ENCODE measurements at regions not wholly inside any gene's neighbourhood (a gene's known extent, or its start where the extent isn't known, plus 50 kb on each side); places are given as distances from the start of the nearest gene placed in this dataset.
"Not testable (repeated sequence)": the region's sequence is repeated elsewhere in the genome, so short reads cannot be mapped to it uniquely, and the experiment has no call there.

GRCh38 chr16:51236583-51236982 lies 85.5 kb upstream of the SALL1 start:
- Histone ChIP-seq H3K9me3 (replicated peaks; ENCODE audit: control insufficient read depth, low read depth, low read length) (no peaks in the 10 kb centered on the region), H3K4me3 (ENCODE audit: low read length) (no peak overlapping the region), H3K27ac (ENCODE audit: low read length) (no peak overlapping the region), H3K4me1 (ENCODE audit: control insufficient read depth, insufficient read depth, low read length) (no peaks in the 10 kb centered on the region), H3K36me3 (ENCODE audit: control insufficient read depth, insufficient read depth, low read length) (no peaks in the 10 kb centered on the region), H3K27me3 (ENCODE audit: control insufficient read depth, insufficient read depth, low read length) (no peaks in the 10 kb centered on the region)
- no CpG with 5 or more reads among the region's 3 CpGs for WGBS (ENCODE audit: insufficient coverage)
- DNase-seq: no peak

GRCh38 chr16:51231702-51232101 lies 80.6 kb upstream of the SALL1 start:
- no CpG with 5 or more reads among the region's 4 CpGs for WGBS (ENCODE audit: insufficient coverage)

GRCh38 chr16:51230035-51230434 lies 79.0 kb upstream of the SALL1 start:
- no CpG with 5 or more reads among the region's 1 CpG for WGBS (ENCODE audit: insufficient coverage)

More at GRCh38 chr16:51231702-51232101, 80.6 kb upstream of the SALL1 start:
- Histone ChIP-seq H3K4me3 (ENCODE audit: low read length) (no peak overlapping the region), H3K4me1 (ENCODE audit: control insufficient read depth, insufficient read depth, low read length) (no peaks in the 10 kb centered on the region), H3K9me3 (replicated peaks; ENCODE audit: control insufficient read depth, low read depth, low read length) (no peaks in the 10 kb centered on the region), H3K36me3 (ENCODE audit: control insufficient read depth, insufficient read depth, low read length) (no peaks in the 10 kb centered on the region), H3K27ac (ENCODE audit: low read length) (no peak overlapping the region), H3K27me3 (ENCODE audit: control insufficient read depth, insufficient read depth, low read length) (no peaks in the 10 kb centered on the region)
- DNase-seq: no peak

GRCh38 chr16:51228097-51228659 lies 77.1 kb upstream of the SALL1 start:
- Histone ChIP-seq H3K4me3 (ENCODE audit: low read length) (no peak overlapping the region), H3K27ac (ENCODE audit: low read length) (no peak overlapping the region), H3K36me3 (ENCODE audit: control insufficient read depth, insufficient read depth, low read length) (no peaks in the 10 kb centered on the region), H3K27me3 (ENCODE audit: control insufficient read depth, insufficient read depth, low read length) (no peaks in the 10 kb centered on the region), H3K4me1 (ENCODE audit: control insufficient read depth, insufficient read depth, low read length) (no peaks in the 10 kb centered on the region), H3K9me3 (replicated peaks; ENCODE audit: control insufficient read depth, low read depth, low read length) (no peaks in the 10 kb centered on the region)
- DNase-seq: no peak
- no CpG with 5 or more reads among the region's 8 CpGs for WGBS (ENCODE audit: insufficient coverage)

More at GRCh38 chr16:51230035-51230434, 79.0 kb upstream of the SALL1 start:
- not testable (repeated sequence) for H3K4me1 ChIP-seq (ENCODE audit: control insufficient read depth, insufficient read depth, low read length); H3K27ac ChIP-seq (ENCODE audit: low read length); H3K27me3 ChIP-seq (ENCODE audit: control insufficient read depth, insufficient read depth, low read length); H3K4me3 ChIP-seq (ENCODE audit: low read length); H3K9me3 ChIP-seq (replicated peaks; ENCODE audit: control insufficient read depth, low read depth, low read length); H3K36me3 ChIP-seq (ENCODE audit: control insufficient read depth, insufficient read depth, low read length); DNase-seq

- DNase-seq: no peak
- H3K4me1 ChIP-seq (ENCODE audit: control insufficient read depth, insufficient read depth, low read length): no peaks in the 10 kb centered on the region
- H3K9me3 ChIP-seq (replicated peaks; ENCODE audit: control insufficient read depth, low read depth, low read length): no peaks in the 10 kb centered on the region
- H3K27me3 ChIP-seq (ENCODE audit: control insufficient read depth, insufficient read depth, low read length): no peaks in the 10 kb centered on the region
- H3K27ac ChIP-seq (ENCODE audit: low read length): no peak overlapping the region
- no peak overlapping the region for H3K4me3 ChIP-seq (ENCODE audit: low read length)
- no peaks in the 10 kb centered on the region for H3K36me3 ChIP-seq (ENCODE audit: control insufficient read depth, insufficient read depth, low read length)
- WGBS (ENCODE audit: insufficient coverage): no CpG with 5 or more reads among the region's 6 CpGs
These were observed 74.8 kb upstream of the SALL1 start for GRCh38 chr16:51225878-51226277.

GRCh38 chr16:51224317-51224716 lies 73.2 kb upstream of the SALL1 start:
- Histone ChIP-seq H3K27ac (ENCODE audit: low read length) (no peak overlapping the region), H3K4me3 (ENCODE audit: low read length) (no peak overlapping the region), H3K36me3 (ENCODE audit: control insufficient read depth, insufficient read depth, low read length) (no peaks in the 10 kb centered on the region), H3K4me1 (ENCODE audit: control insufficient read depth, insufficient read depth, low read length) (no peaks in the 10 kb centered on the region), H3K27me3 (ENCODE audit: control insufficient read depth, insufficient read depth, low read length) (no peaks in the 10 kb centered on the region), H3K9me3 (replicated peaks; ENCODE audit: control insufficient read depth, low read depth, low read length) (no peaks in the 10 kb centered on the region)
- 83% methylated on average over 1 of the region's 2 CpGs for WGBS (ENCODE audit: insufficient coverage)
- no peak for DNase-seq

GRCh38 chr16:51222016-51222415 lies 70.9 kb upstream of the SALL1 start:
- DNase-seq: no peak
- Histone ChIP-seq H3K9me3 (replicated peaks; ENCODE audit: control insufficient read depth, low read depth, low read length) (no peaks in the 10 kb centered on the region), H3K27me3 (ENCODE audit: control insufficient read depth, insufficient read depth, low read length) (no peaks in the 10 kb centered on the region), H3K36me3 (ENCODE audit: control insufficient read depth, insufficient read depth, low read length) (no peaks in the 10 kb centered on the region), H3K27ac (ENCODE audit: low read length) (no peak overlapping the region), H3K4me3 (ENCODE audit: low read length) (no peak overlapping the region), H3K4me1 (ENCODE audit: control insufficient read depth, insufficient read depth, low read length) (no peaks in the 10 kb centered on the region)
- WGBS (ENCODE audit: insufficient coverage): 80% methylated on average over 1 of the region's 6 CpGs

GRCh38 chr16:51211148-51211547 lies 60.1 kb upstream of the SALL1 start:
- no peaks in the 10 kb centered on the region for H3K27me3 ChIP-seq (ENCODE audit: control insufficient read depth, insufficient read depth, low read length)
- no peak overlapping the region for H3K4me3 ChIP-seq (ENCODE audit: low read length)
- no peak overlapping the region for H3K27ac ChIP-seq (ENCODE audit: low read length)
- no peak for DNase-seq
- WGBS (ENCODE audit: insufficient coverage): 86% methylated on average over 1 of the region's 2 CpGs
- no peaks in the 10 kb centered on the region for H3K36me3 ChIP-seq (ENCODE audit: control insufficient read depth, insufficient read depth, low read length)
- no peaks in the 10 kb centered on the region for H3K9me3 ChIP-seq (replicated peaks; ENCODE audit: control insufficient read depth, low read depth, low read length)
- no peaks in the 10 kb centered on the region for H3K4me1 ChIP-seq (ENCODE audit: control insufficient read depth, insufficient read depth, low read length)

GRCh38 chr16:51210087-51210486 lies 59.0 kb upstream of the SALL1 start:
- H3K9me3 ChIP-seq (replicated peaks; ENCODE audit: control insufficient read depth, low read depth, low read length): no peaks in the 10 kb centered on the region
- no peak overlapping the region for H3K4me3 ChIP-seq (ENCODE audit: low read length)
- no CpG with 5 or more reads among the region's 2 CpGs for WGBS (ENCODE audit: insufficient coverage)
- no peaks in the 10 kb centered on the region for H3K4me1 ChIP-seq (ENCODE audit: control insufficient read depth, insufficient read depth, low read length)
- H3K36me3 ChIP-seq (ENCODE audit: control insufficient read depth, insufficient read depth, low read length): no peaks in the 10 kb centered on the region
- H3K27me3 ChIP-seq (ENCODE audit: control insufficient read depth, insufficient read depth, low read length): no peaks in the 10 kb centered on the region
- no peak overlapping the region for H3K27ac ChIP-seq (ENCODE audit: low read length)
- DNase-seq: no peak

GRCh38 chr16:51201604-51202003 lies 50.5 kb upstream of the SALL1 start:
- Histone ChIP-seq H3K27ac (ENCODE audit: low read length) (no peak overlapping the region), H3K9me3 (replicated peaks; ENCODE audit: control insufficient read depth, low read depth, low read length) (peaks cover 4% of the 10 kb centered on the region), H3K4me1 (ENCODE audit: control insufficient read depth, insufficient read depth, low read length) (no peaks in the 10 kb centered on the region), H3K36me3 (ENCODE audit: control insufficient read depth, insufficient read depth, low read length) (no peaks in the 10 kb centered on the region), H3K27me3 (ENCODE audit: control insufficient read depth, insufficient read depth, low read length) (no peaks in the 10 kb centered on the region), H3K4me3 (ENCODE audit: low read length) (no peak overlapping the region)
- no peak for DNase-seq
